Upper lobe of left lung (tissue), 6 donors: ENCODE measurements at regions not wholly inside any gene's neighbourhood (a gene's known extent, or its start where the extent isn't known, plus 50 kb on each side); places are given as distances from the start of the nearest gene placed in this dataset.

Experiments used
- ATAC-seq, 2 donors: fragments of 200-7000 bp; cut with Tn5 transposase; one replicate each; pipeline ENCODE4 v1.9.1; 2022; ENCODE audit warnings: mild to moderate bottlenecking in 2 of 2, moderate library complexity in 2 of 2; ENCODE audit not compliant: low FRiP score in 2 of 2
- DNase-seq, 2 donors: peaks; one replicate each; pipeline ENCODE4 v3.0.0-alpha.2; 2019 to 2020
- H3K27ac ChIP-seq, 4 donors: fragments of 200-600 bp; sonication (generic); one replicate each; pipeline ENCODE4 v1.5.1; 2016 to 2019
- H3K27me3 ChIP-seq, 4 donors: fragments of 200-600 bp; sonication (generic); one replicate each; pipeline ENCODE4 v1.5.1; 2017 to 2019
- H3K36me3 ChIP-seq, 4 donors: fragments of 200-600 bp; sonication (generic); one replicate each; pipeline ENCODE4 v1.5.1; 2016 to 2019
- H3K4me1 ChIP-seq, 4 donors: fragments of 200-600 bp; sonication (generic); one replicate each; pipeline ENCODE4 v1.5.1; 2018 to 2019
- H3K4me3 ChIP-seq, 4 donors: fragments of 200-600 bp; sonication (generic); one replicate each; pipeline ENCODE4 v1.5.1; 2017 to 2019; ENCODE audit warnings: mild to moderate bottlenecking in 2 of 4, moderate library complexity in 1 of 4
- H3K9me3 ChIP-seq, 4 donors: fragments of 200-600 bp; sonication (generic); one replicate each; pipeline ENCODE4 v1.5.1; 2018 to 2019
- EP300 ChIP-seq, 4 donors: sonication (generic); formaldehyde crosslinking; IDR thresholded peaks; one replicate each; pipeline ENCODE4 v1.5.1; 2017; ENCODE audit warnings: antibody characterized with exemption in 4 of 4, control low read depth in 2 of 4
- POLR2A ChIP-seq, 4 donors: fragments of 450-650 bp; IDR thresholded peaks; one replicate each; pipeline ENCODE4 v1.5.1; 2016 to 2017; ENCODE audit warnings: antibody characterized with exemption in 4 of 4, mild to moderate bottlenecking in 2 of 4
- POLR2AphosphoS5 ChIP-seq, 2 donors: sonication (generic); formaldehyde crosslinking; IDR thresholded peaks; one replicate each; pipeline ENCODE4 v1.5.1; 2017; ENCODE audit warnings: antibody characterized with exemption in 2 of 2
- WGBS, 2 donors: methylation state at CpG; one replicate each; pipeline ENCODE4 v1.1.5; 2017 to 2018; 5-methylcytosine and 5-hydroxymethylcytosine counted together
- TF ChIP-seq, protein P1 (sequence below), 6 experiments: fragments of 450-650 bp in 4 of 6; fragments of 200-600 bp in 2 of 6; sonication (generic) in 2 of 6; IDR thresholded peaks; one replicate each; pipeline ENCODE4 v1.5.1; 2016 to 2019; ENCODE audit warnings: antibody characterized with exemption in 6 of 6
- donor health status: DM: no; HTN: no; CAD: no; lungs with moderate emphysema.
- donor health status: DM: no; HTN: yes; CAD: no; lungs with severe emphysema.

DNA sequence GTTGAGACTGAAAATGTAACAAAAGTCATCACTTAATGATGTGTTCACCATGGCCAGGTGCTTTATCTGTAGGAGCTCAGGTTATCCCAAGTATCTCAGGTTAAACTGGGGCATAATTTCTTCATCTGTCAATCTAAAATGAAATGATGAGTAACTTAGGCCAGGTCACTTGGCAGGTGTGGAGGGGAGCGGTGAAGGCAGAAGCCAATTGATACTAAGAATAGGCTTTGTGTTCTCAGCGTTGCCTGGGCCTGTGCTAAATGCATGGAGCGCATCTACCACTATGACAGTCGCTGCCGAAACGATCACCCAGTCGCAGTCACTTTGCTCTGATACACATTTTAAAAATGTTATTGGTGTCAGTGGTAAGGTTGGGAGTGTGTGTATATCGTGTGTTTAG, 91.6 kb downstream of the FGF9 start:
- Histone ChIP-seq H3K4me3 (no peak overlapping the region), H3K27me3 (no peaks in the 10 kb centered on the region), H3K4me1 (peaks cover 0 to 3% (median 0%) of the 10 kb centered on the region in 4 donors), H3K9me3 (no peaks in the 10 kb centered on the region), H3K27ac (no peak overlapping the region), H3K36me3 (no peaks in the 10 kb centered on the region)
- DNase-seq (no peak), ATAC-seq (no peak)
- 96 to 99% methylated on average over 8 of the region's 8 CpGs for WGBS, 2 donors
- TF ChIP-seq, protein P1, sequence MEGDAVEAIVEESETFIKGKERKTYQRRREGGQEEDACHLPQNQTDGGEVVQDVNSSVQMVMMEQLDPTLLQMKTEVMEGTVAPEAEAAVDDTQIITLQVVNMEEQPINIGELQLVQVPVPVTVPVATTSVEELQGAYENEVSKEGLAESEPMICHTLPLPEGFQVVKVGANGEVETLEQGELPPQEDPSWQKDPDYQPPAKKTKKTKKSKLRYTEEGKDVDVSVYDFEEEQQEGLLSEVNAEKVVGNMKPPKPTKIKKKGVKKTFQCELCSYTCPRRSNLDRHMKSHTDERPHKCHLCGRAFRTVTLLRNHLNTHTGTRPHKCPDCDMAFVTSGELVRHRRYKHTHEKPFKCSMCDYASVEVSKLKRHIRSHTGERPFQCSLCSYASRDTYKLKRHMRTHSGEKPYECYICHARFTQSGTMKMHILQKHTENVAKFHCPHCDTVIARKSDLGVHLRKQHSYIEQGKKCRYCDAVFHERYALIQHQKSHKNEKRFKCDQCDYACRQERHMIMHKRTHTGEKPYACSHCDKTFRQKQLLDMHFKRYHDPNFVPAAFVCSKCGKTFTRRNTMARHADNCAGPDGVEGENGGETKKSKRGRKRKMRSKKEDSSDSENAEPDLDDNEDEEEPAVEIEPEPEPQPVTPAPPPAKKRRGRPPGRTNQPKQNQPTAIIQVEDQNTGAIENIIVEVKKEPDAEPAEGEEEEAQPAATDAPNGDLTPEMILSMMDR (IDR thresholded peaks at IDR 0.05) = no peak
- TF ChIP-seq POLR2A (IDR thresholded peaks at IDR 0.05) (no peak), EP300 (IDR thresholded peaks at IDR 0.05) (no peak), POLR2AphosphoS5 (IDR thresholded peaks at IDR 0.05) (no peak)

DNA sequence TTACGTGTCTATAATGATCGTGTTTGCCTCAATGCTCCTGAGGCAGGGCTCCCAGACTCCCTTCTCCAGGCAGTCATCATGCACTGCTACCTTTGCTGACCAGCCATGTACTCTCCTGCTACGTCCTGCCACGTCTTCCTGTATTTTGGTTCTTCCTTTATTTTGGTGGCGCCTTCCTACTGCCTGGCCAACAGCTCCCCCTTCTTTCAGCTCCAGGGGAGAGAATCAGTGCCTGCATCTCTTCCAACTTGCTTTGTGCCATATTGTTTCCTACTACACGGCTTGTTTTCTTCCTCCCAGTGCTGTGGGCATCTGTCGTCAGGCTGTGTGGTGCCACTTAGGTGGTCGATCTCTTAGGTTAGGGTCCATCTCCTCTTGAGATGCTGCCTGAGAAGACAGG, 96.2 kb downstream of the FGF9 start:
- no peak for DNase-seq
- TF ChIP-seq POLR2A (IDR thresholded peaks at IDR 0.05) (no peak), EP300 (IDR thresholded peaks at IDR 0.05) (no peak), POLR2AphosphoS5 (IDR thresholded peaks at IDR 0.05) (no peak)
- TF ChIP-seq, protein P1 (IDR thresholded peaks at IDR 0.05) = no peak
- Histone ChIP-seq H3K4me3 (no peak overlapping the region), H3K36me3 (no peaks in the 10 kb centered on the region), H3K27me3 (no peaks in the 10 kb centered on the region), H3K9me3 (peaks cover 0 to 5% (median 1%) of the 10 kb centered on the region in 4 donors), H3K27ac (no peak overlapping the region), H3K4me1 (no peaks in the 10 kb centered on the region)
- WGBS, 2 donors = 85 to 87% methylated on average over 8 of the region's 8 CpGs
- ATAC-seq = no peak

DNA sequence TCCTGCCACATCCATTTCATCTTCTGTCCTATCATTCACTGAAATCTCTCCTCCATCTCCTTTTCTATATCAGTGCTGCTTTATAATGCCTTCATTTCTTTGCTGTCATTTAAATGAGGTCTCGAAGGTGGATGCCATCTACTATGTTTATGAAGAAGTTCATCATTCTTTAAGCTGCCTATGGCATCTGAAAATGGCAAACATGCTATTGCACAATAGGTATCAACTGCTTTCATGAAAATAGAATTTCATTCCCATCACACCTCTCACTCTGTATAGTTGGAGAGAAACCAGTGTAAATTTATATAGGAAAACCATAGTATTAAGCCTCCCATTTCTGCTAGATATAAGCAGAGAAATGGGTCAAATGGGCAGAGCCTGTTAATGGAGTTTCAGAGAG, 100.2 kb downstream of the FGF9 start:
- ATAC-seq = no peak
- Histone ChIP-seq H3K27ac (no peak overlapping the region), H3K27me3 (no peaks in the 10 kb centered on the region), H3K4me3 (no peak overlapping the region), H3K9me3 (peaks cover 0 to 5% (median 1%) of the 10 kb centered on the region in 4 donors), H3K36me3 (no peaks in the 10 kb centered on the region), H3K4me1 (no peaks in the 10 kb centered on the region)
- no peak for DNase-seq
- TF ChIP-seq POLR2A (IDR thresholded peaks at IDR 0.05) (no peak), EP300 (IDR thresholded peaks at IDR 0.05) (no peak), POLR2AphosphoS5 (IDR thresholded peaks at IDR 0.05) (no peak)
- TF ChIP-seq, protein P1 (IDR thresholded peaks at IDR 0.05) = no peak
- 87 to 96% methylated on average over 1 of the region's 1 CpG for WGBS, 2 donors

DNA sequence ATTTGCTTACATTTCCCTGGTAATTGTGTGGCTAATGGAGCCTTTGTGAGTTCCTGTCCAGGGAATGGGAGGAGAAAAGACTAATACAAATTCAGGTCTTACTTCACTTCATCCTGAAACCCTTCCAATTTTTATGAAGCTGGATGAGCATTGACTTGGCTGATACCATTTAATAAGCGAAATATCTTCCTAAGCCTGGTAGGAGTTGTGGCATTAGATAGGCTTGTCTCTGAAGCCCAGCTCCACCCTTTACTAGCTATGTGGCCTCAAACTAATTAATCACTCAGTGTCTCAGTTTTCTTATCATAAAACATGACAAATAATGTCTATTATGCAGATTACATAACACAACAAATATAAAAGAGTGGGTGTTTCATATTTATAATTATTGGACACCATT, 106.3 kb downstream of the FGF9 start:
- Histone ChIP-seq H3K27me3 (no peaks in the 10 kb centered on the region), H3K36me3 (no peaks in the 10 kb centered on the region), H3K9me3 (peaks cover 0 to 4% (median 0%) of the 10 kb centered on the region in 4 donors), H3K27ac (no peak overlapping the region), H3K4me3 (no peak overlapping the region), H3K4me1 (no peaks in the 10 kb centered on the region)
- no peak for TF ChIP-seq POLR2A (IDR thresholded peaks at IDR 0.05)
- TF ChIP-seq, protein P1 (IDR thresholded peaks at IDR 0.05) = no peak
- ATAC-seq (no peak), DNase-seq (no peak)
- 59 to 86% methylated on average over 1 of the region's 1 CpG for WGBS, 2 donors

DNA sequence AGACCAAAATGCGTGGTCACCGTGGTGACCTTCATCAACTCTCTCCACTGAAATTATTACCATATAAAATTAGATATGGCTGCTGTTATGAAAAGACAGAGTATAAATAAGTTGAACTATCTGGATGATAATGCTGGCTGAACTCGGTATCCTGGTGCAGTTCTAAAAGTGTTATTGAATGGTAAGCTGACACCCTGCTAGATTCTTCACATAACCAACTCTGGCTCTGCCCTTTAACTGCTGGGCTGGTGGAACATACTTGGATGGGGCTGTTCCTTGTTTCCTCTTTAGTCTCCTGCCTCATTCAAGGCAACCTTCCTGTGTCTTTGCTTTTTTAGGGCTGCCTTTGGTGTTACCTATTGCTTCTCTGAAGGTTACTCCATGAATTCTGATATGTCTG, 106.9 kb downstream of the FGF9 start:
- no peak overlapping the region for H3K4me3 ChIP-seq
- DNase-seq = no peak
- TF ChIP-seq EP300 (IDR thresholded peaks at IDR 0.05) (no peak), POLR2AphosphoS5 (IDR thresholded peaks at IDR 0.05) (no peak), POLR2A (IDR thresholded peaks at IDR 0.05) (no peak)
- TF ChIP-seq, protein P1 (IDR thresholded peaks at IDR 0.05) = no peak
- WGBS, 2 donors = 68 to 74% methylated on average over 3 of the region's 3 CpGs
- no peaks in the 10 kb centered on the region for H3K36me3 ChIP-seq
- H3K27ac ChIP-seq = no peak overlapping the region
- no peaks in the 10 kb centered on the region for H3K4me1 ChIP-seq
- H3K9me3 ChIP-seq = peaks cover 0 to 4% (median 0%) of the 10 kb centered on the region in 4 donors
- ATAC-seq = no peak
- H3K27me3 ChIP-seq = no peaks in the 10 kb centered on the region
